K562 (cell line): ENCODE measurements at regions not wholly inside any gene's neighbourhood (a gene's known extent, or its start where the extent isn't known, plus 50 kb on each side); places are given as distances from the start of the nearest gene placed in this dataset.
"Not testable (repeated sequence)": the region's sequence is repeated elsewhere in the genome, so short reads cannot be mapped to it uniquely, and the experiment has no call there.

Source experiments
- ATAC-seq: fragments of 200-7000 bp; cut with Tn5 transposase; 3 replicates; pipeline ENCODE4 v1.9.1; 2020; ENCODE audit warnings: moderate library complexity
- BruUV-seq: library from RNA; stranded (reverse); fragments of 400-500 nt; replicated peaks from 2 replicates; lab custom pipeline; 2021; lab: Mats Ljungman, UMichigan
- CTCF ChIA-PET: fragments of 300-600 bp; formaldehyde crosslinking; extraction: SDS; loops from one replicate; lab custom pipeline; 2021; ENCODE audit warnings: low intra/inter-chr PET ratio; lab: Yijun Ruan, JAX
- POLR2A ChIA-PET: fragments of 300-600, 350-650 bp; sonication (Branson Sonifier 250); formaldehyde crosslinking; extraction: SDS; loops from one replicate; lab custom pipeline; 2021; ENCODE audit warnings: antibody characterized with exemption, inconsistent platforms; lab: Yijun Ruan, JAX
- DNase-seq, 4 experiments: peaks; one replicate each; pipeline versions ENCODE4 v3.0.0 to v3.0.0-alpha.2; 2011 to 2018; ENCODE audit warnings: low spot score in 3 of 4, mixed read lengths in 3 of 4; ENCODE audit errors: extremely low read depth in 1 of 4
- FAIRE-seq: peaks from 2 replicates; lab custom pipeline; 2011; peaks lifted over from hg19 to GRCh38; lab: Jason Lieb, UNC
- H2AFZ ChIP-seq: 2 replicates; pipeline ENCODE4 v1.6.0; 2011; ENCODE audit warnings: low read depth, low read length, control low read depth, inconsistent platforms
- H3K27ac ChIP-seq: fragments of 200-600 bp; 3 replicates; pipeline ENCODE4 v1.8.0; 2011; ENCODE audit warnings: low read depth, mild to moderate bottlenecking, control low read depth, inconsistent platforms, low read length, moderate library complexity, mixed read lengths; ENCODE audit errors: extremely low read depth
- H3K27me3 ChIP-seq, 2 experiments: fragments of 300-600 bp in 1 of 2; 2 replicates in 1 of 2; 3 replicates in 1 of 2; pipeline versions ENCODE4 v1.6.0 to v1.8.0; 2011; ENCODE audit warnings: inconsistent platforms in 2 of 2, low read length in 2 of 2, mild to moderate bottlenecking in 1 of 2, mixed read lengths in 1 of 2, moderate library complexity in 1 of 2; ENCODE audit not compliant: control insufficient read depth in 2 of 2, insufficient read depth in 2 of 2
- H3K36me3 ChIP-seq: fragments of 300-600 bp; 3 replicates; pipeline ENCODE4 v1.8.0; 2011; ENCODE audit warnings: mild to moderate bottlenecking, low read length, inconsistent platforms; ENCODE audit not compliant: control insufficient read depth, insufficient read depth
- H3K4me1 ChIP-seq, 2 experiments: fragments of 200-600 bp in 1 of 2; replicated peaks in 1 of 2; 2 replicates in 1 of 2; 3 replicates in 1 of 2; pipeline versions ENCODE4 v1.5.1 to v1.8.0; 2011; ENCODE audit warnings: inconsistent platforms in 2 of 2, low read length in 2 of 2, mild to moderate bottlenecking in 1 of 2, mixed read lengths in 1 of 2, moderate library complexity in 1 of 2; ENCODE audit not compliant: control insufficient read depth in 2 of 2, insufficient read depth in 2 of 2
- H3K4me2 ChIP-seq: 2 replicates; pipeline ENCODE4 v1.6.1; 2011; ENCODE audit warnings: low read length, control low read depth, inconsistent platforms, mixed read lengths; ENCODE audit not compliant: insufficient read depth
- H3K4me3 ChIP-seq: fragments of 200-600 bp; sonication (generic), shearing (Covaris generic); 2 replicates; pipeline ENCODE4 v1.5.1; 2016; ENCODE audit warnings: control low read depth, inconsistent platforms
- H3K79me2 ChIP-seq: fragments of 200-600 bp; 3 replicates; pipeline ENCODE4 v1.8.0; 2011; ENCODE audit warnings: low read length, inconsistent platforms; ENCODE audit not compliant: control insufficient read depth, insufficient read depth
- H3K9ac ChIP-seq, 2 experiments: 2 replicates each; pipeline versions ENCODE4 v1.6.0 to v1.6.1; 2011; ENCODE audit warnings: low read depth in 2 of 2, low read length in 2 of 2, control low read depth in 1 of 2, inconsistent platforms in 1 of 2, mild to moderate bottlenecking in 1 of 2, mixed read lengths in 1 of 2; ENCODE audit not compliant: insufficient read depth in 1 of 2
- H3K9me1 ChIP-seq: one replicate; pipeline ENCODE4 v1.6.0; 2011; ENCODE audit warnings: inconsistent platforms, mild to moderate bottlenecking, low read length, moderate library complexity; ENCODE audit not compliant: control insufficient read depth, insufficient read depth
- H3K9me3 ChIP-seq: replicated peaks from 2 replicates; pipeline ENCODE4 v1.5.1; 2011; ENCODE audit warnings: low read depth, low read length, inconsistent platforms; ENCODE audit not compliant: control insufficient read depth, insufficient read depth
- H4K20me1 ChIP-seq: replicated peaks from 2 replicates; pipeline ENCODE4 v1.6.1; 2011; ENCODE audit warnings: low read length, inconsistent platforms, mixed read lengths; ENCODE audit not compliant: control insufficient read depth, insufficient read depth
- ARID1B ChIP-seq: fragments of 450-650 bp; IDR thresholded peaks from 2 replicates; pipeline ENCODE4 v1.6.1; 2016; ENCODE audit warnings: antibody characterized with exemption, mild to moderate bottlenecking, inconsistent platforms
- ATF1 ChIP-seq, 2 experiments: fragments of 450-650 bp in 1 of 2; IDR thresholded peaks; 2 replicates each; pipeline ENCODE4 v1.6.1; 2016; ENCODE audit warnings: missing compliant biosample characterization in 1 of 2, missing genetic modification characterization in 1 of 2
- ATF7 ChIP-seq: fragments of 450-650 bp; IDR thresholded peaks from 2 replicates; pipeline ENCODE4 v1.7.1; 2014; ENCODE audit warnings: mild to moderate bottlenecking, moderate library complexity
- C11orf30 ChIP-seq: fragments of 450-650 bp; IDR thresholded peaks from 2 replicates; pipeline ENCODE4 v1.6.1; 2016; ENCODE audit warnings: low read depth, mild to moderate bottlenecking
- CREM ChIP-seq: IDR thresholded peaks from 2 replicates; pipeline ENCODE4 v1.6.1; 2014; ENCODE audit warnings: antibody characterized with exemption, low read depth
- DPF2 ChIP-seq: fragments of 450-650 bp; IDR thresholded peaks from 2 replicates; pipeline ENCODE4 v1.6.1; 2016
- FOS ChIP-seq: IDR thresholded peaks from 3 replicates; pipeline ENCODE4 v1.6.1; 2011; ENCODE audit not compliant: insufficient read length; ENCODE audit errors: extremely low read depth
- FOSL1 ChIP-seq: fragments of 200-800 bp; sonication (Bioruptor generic); conservative IDR thresholded peaks from 2 replicates; pipeline ENCODE4 v1.6.1; 2016; ENCODE audit warnings: missing genetic modification characterization, missing compliant biosample characterization
- JUN ChIP-seq, 2 experiments: sonication (generic) in 1 of 2; formaldehyde crosslinking in 1 of 2; IDR thresholded peaks; 2 replicates each; pipeline versions ENCODE4 v1.6.1 to v1.8.0; 2012 to 2022; ENCODE audit warnings: borderline replicate concordance in 2 of 2, mild to moderate bottlenecking in 2 of 2, improper control_type of control experiment in 1 of 2, low read depth in 1 of 2, low read length in 1 of 2, missing genetic modification reagents in 1 of 2
- JUND ChIP-seq, 2 experiments: IDR thresholded peaks; 2 replicates in 1 of 2; 3 replicates in 1 of 2; pipeline ENCODE4 v1.6.1; 2011; ENCODE audit warnings: borderline replicate concordance in 2 of 2, low read depth in 2 of 2, low read length in 2 of 2, improper control_type of control experiment in 1 of 2, missing biosample characterization in 1 of 2, missing genetic modification characterization in 1 of 2, missing genetic modification reagents in 1 of 2
- LEF1 ChIP-seq: fragments of 450-650 bp; IDR thresholded peaks from 2 replicates; pipeline ENCODE4 v1.6.1; 2016; ENCODE audit warnings: mild to moderate bottlenecking
- SMARCA4 ChIP-seq: fragments of 450-650 bp; IDR thresholded peaks from 2 replicates; pipeline ENCODE4 v1.6.1; 2016
- SMARCC2 ChIP-seq: fragments of 450-650 bp; IDR thresholded peaks from 2 replicates; pipeline ENCODE4 v1.6.1; 2017; ENCODE audit warnings: antibody characterized with exemption, moderate library complexity, mild to moderate bottlenecking, low read depth
- SMARCE1 ChIP-seq: fragments of 450-650 bp; IDR thresholded peaks from 2 replicates; pipeline ENCODE4 v1.7.1; 2016; ENCODE audit warnings: mild to moderate bottlenecking
- TCF7 ChIP-seq: sonication (generic); IDR thresholded peaks from 2 replicates; pipeline ENCODE4 v1.6.1; 2016; ENCODE audit warnings: antibody characterized with exemption, borderline replicate concordance
- WGBS: fragments of 100-300 bp; shearing (Covaris generic); methylation state at CpG from one replicate; pipeline ENCODE4 v1.1.6; 2016; ENCODE audit warnings: low coverage, mixed read lengths; ENCODE audit not compliant: insufficient coverage; ENCODE audit errors: missing lambda C conversion rate; 5-methylcytosine and 5-hydroxymethylcytosine counted together
- in situ Hi-C: fragments of 300-500 bp; cut with MboI; formaldehyde crosslinking; loops from 4 replicates; pipeline ENCODE4 v1.15.0; 2018; ENCODE audit warnings: inconsistent platforms, mixed read lengths
- intact Hi-C: fragments of 100-400 bp; cut with micrococcal nuclease; formaldehyde crosslinking; loops from 2 replicates; pipeline ENCODE4 v1.14.2; 2022
- TF ChIP-seq, protein P1 (sequence below): fragments of 250-450 bp; sonication (Bioruptor Pico); IDR thresholded peaks from 2 replicates; pipeline ENCODE4 v1.4.0; 2020
- TF ChIP-seq, protein P2 (sequence below): fragments of 450-650 bp; IDR thresholded peaks from 2 replicates; pipeline ENCODE4 v1.6.1; 2018; ENCODE audit not compliant: partially characterized antibody

DNA sequence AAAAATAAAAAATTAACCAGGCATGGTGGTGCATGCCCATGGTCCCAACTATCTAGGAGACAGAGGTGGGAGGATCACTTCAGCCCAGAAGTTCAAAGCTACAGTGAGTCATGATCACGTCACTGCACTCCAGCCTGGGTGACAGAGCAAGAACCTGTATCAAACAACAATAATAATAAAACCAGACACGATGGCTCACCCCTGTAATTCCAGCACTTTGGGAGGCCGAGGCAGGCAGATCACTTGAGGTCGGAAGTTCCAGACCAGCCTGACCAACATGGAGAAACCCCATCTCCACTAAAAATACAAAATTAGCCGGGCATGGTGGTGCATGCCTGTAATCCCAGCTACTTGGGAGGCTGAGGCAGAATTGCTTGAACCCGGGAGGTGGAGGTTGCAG lies 159.4 kb downstream of the SKIDA1 start:
- intact Hi-C loops; H3K9ac ChIP-seq; H3K9me3 ChIP-seq; H3K79me2 ChIP-seq; BruUV-seq; H3K4me3 ChIP-seq; H3K36me3 ChIP-seq; H3K4me1 ChIP-seq; H3K27ac ChIP-seq; POLR2A ChIA-PET; H3K9me1 ChIP-seq; H2AFZ ChIP-seq; H4K20me1 ChIP-seq; CTCF ChIA-PET; H3K4me2 ChIP-seq; in situ Hi-C loops; H3K27me3 ChIP-seq; TF ChIP-seq JUN (CRISPR knock-in tag; IDR thresholded peaks at IDR 0.05; ENCODE audit: borderline replicate concordance); ATF1 (CRISPR knock-in tag; IDR thresholded peaks at IDR 0.05): not testable (repeated sequence)
- DNase-seq (peak in 1 of 4 experiments; percentile 57), ATAC-seq (peak; percentile 74), FAIRE-seq (peak; percentile 82)
- WGBS: 11% methylated on average over 6 of the region's 6 CpGs
- TF ChIP-seq CREM (peak; percentile 82), DPF2 (peak; percentile 67), LEF1 (peak; percentile 42; the same call in 1 of the 2 replicates), ATF7 (peak; percentile 21; the same call in 1 of the 2 replicates), SMARCC2 (0 out of 2 replicates have a peak, but pooled peaks have one; percentile 40), JUND (IDR thresholded peaks at IDR 0.05; ENCODE audit: borderline replicate concordance, low read depth, low read length) (peak; percentile 83; the same call in 1 of the 2 replicates), JUND (tag; IDR thresholded peaks at IDR 0.05; ENCODE audit: borderline replicate concordance, low read depth, low read length) (peak; percentile 73; the same call in 1 of the 3 replicates), C11orf30 (peak; percentile 12; the same call in 1 of the 2 replicates), ARID1B (peak; percentile 68), FOSL1 (tag) (peak; percentile 91), TCF7 (peak; percentile 93; the same call in 1 of the 2 replicates), SMARCE1 (peak; percentile 69), JUN (IDR thresholded peaks at IDR 0.05; ENCODE audit: borderline replicate concordance, low read depth, low read length) (peak; percentile 82), SMARCA4 (peak; percentile 73; the same call in 1 of the 2 replicates), ATF1 (tag; IDR thresholded peaks at IDR 0.05) (peak; percentile 64), FOS (peak; percentile 41)
- TF ChIP-seq, protein P1, sequence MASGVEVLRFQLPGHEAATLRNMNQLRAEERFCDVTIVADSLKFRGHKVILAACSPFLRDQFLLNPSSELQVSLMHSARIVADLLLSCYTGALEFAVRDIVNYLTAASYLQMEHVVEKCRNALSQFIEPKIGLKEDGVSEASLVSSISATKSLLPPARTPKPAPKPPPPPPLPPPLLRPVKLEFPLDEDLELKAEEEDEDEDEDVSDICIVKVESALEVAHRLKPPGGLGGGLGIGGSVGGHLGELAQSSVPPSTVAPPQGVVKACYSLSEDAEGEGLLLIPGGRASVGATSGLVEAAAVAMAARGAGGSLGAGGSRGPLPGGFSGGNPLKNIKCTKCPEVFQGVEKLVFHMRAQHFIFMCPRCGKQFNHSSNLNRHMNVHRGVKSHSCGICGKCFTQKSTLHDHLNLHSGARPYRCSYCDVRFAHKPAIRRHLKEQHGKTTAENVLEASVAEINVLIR (CRISPR knock-in tag): 0 out of 2 replicates have a peak, but pooled peaks have one; percentile 14
- TF ChIP-seq, protein P2, sequence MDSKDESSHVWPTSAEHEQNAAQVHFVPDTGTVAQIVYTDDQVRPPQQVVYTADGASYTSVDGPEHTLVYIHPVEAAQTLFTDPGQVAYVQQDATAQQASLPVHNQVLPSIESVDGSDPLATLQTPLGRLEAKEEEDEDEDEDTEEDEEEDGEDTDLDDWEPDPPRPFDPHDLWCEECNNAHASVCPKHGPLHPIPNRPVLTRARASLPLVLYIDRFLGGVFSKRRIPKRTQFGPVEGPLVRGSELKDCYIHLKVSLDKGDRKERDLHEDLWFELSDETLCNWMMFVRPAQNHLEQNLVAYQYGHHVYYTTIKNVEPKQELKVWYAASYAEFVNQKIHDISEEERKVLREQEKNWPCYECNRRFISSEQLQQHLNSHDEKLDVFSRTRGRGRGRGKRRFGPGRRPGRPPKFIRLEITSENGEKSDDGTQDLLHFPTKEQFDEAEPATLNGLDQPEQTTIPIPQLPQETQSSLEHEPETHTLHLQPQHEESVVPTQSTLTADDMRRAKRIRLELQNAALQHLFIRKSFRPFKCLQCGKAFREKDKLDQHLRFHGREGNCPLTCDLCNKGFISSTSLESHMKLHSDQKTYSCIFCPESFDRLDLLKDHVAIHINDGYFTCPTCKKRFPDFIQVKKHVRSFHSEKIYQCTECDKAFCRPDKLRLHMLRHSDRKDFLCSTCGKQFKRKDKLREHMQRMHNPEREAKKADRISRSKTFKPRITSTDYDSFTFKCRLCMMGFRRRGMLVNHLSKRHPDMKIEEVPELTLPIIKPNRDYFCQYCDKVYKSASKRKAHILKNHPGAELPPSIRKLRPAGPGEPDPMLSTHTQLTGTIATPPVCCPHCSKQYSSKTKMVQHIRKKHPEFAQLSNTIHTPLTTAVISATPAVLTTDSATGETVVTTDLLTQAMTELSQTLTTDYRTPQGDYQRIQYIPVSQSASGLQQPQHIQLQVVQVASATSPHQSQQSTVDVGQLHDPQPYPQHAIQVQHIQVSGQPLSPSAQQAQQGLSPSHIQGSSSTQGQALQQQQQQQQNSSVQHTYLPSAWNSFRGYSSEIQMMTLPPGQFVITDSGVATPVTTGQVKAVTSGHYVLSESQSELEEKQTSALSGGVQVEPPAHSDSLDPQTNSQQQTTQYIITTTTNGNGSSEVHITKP: peak; percentile 31
